Erythroblast (primary cell): ENCODE measurements at regions not wholly inside any gene's neighbourhood (a gene's known extent, or its start where the extent isn't known, plus 50 kb on each side); places are given as distances from the start of the nearest gene placed in this dataset.

Experiments used
- DNase-seq, 2 experiments: peaks; one replicate each; lab custom pipeline; 2025; lab: John Stamatoyannopoulos, UW
- GATA1 ChIP-seq: IDR thresholded peaks from 2 replicates; pipeline ENCODE4 v1.6.1; 2011; ENCODE audit warnings: low read depth, mild to moderate bottlenecking, control low read depth, low read length, moderate library complexity
- POLR2A ChIP-seq: IDR thresholded peaks from 2 replicates; pipeline ENCODE4 v1.6.1; 2011; ENCODE audit warnings: mild to moderate bottlenecking, low read length

DNA sequence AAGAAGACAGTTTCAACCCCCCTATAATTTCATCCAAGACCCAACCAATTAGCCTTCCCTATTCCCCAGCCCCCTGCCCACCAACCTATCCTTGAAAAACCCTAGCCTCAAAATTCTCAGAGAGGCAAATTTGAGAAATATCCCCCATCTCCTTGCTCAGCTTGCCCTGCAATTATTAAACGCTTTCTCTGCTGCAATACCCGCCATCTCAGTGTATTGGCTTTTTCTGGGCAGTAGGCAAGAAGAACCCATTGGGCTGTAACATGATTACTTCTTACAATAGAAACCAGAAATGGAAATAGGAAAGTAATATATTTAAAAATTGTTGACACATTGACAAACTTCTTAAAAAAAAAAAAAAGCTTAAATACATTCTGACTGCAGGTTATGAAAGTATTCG is 140.6 kb upstream of the CCDC150 start:
- TF ChIP-seq GATA1, result no peak
- no peak for TF ChIP-seq POLR2A

DNA sequence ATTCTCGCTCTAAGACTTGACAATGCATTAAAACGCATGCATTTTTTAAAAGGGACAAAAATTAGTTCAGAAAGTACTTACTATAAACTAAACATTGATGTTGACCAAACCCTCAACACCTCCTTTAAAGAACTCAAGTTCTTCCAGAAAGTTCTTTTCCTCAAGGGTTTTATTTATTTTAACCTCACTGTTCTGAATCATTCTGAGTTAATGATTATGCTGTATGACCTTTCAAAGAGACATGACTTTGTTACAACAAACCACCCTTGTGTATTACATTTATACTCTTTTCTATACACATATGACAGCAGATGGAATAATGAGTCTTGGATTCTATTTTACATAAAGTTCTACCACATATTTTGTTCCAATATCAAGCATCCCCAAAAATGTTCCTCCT is 139.8 kb upstream of the CCDC150 start:
- TF ChIP-seq GATA1 (no peak), POLR2A (no peak)

More for the DNA sequence above, 140.6 kb upstream of the CCDC150 start:
- DNase-seq, result no peak

DNA sequence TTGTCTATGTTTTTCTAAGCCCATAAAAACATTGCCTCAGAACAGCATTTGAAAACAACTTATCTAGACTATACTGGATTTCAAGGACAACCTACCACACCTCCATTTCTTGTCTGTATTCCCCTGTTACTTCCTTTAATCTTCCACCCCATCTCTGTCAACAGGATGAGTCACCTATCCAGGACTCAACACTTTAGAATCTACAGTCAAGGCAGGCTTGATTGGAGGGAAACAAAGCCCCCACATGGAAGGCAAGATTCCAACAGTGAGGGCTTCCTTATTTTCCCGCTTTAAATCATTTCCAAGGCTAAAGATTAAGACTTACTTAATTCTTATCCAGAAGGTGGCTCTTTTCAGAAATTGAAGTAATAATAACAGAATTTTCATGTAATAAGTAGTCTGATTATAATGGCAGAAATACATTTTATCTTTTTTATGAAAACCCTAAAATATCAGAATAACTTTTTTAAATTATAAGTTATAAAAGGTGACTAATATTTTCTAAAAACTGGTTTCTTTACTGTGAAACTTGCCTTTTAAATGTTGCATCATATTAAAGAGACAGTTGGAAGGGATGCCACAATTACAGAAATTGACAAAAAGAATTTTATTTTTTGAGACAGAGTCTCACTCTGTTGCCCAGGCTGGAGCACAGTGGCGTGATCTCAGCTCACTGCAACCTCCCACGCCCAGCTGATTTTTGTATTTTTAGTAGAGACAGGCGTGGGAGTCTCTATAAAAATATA is 138.7 kb upstream of the CCDC150 start:
- TF ChIP-seq GATA1, result no peak
- no peak for TF ChIP-seq POLR2A
- no peak for DNase-seq

More for the DNA sequence above, 139.8 kb upstream of the CCDC150 start:
- DNase-seq, result no peak

DNA sequence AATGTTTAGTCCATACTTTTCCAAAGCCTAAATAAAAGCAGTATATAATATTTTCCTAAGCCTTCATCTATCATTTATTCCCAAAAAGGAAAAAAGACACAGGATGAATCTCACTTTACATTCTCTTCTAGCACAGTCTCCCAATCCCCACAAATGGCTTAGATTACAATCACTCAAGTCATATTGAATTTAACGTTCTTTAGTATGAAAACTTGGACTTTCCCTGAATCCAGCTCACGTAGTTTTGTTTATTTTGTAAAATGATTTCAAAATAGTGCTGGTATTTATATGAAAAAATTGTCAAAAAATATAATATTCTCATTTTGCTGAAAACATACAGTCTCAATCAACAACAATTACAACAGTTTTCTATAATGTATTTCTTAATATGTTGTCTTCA is 137.7 kb upstream of the CCDC150 start:
- no peak for TF ChIP-seq GATA1
- no peak for TF ChIP-seq POLR2A
- DNase-seq, result no peak

DNA sequence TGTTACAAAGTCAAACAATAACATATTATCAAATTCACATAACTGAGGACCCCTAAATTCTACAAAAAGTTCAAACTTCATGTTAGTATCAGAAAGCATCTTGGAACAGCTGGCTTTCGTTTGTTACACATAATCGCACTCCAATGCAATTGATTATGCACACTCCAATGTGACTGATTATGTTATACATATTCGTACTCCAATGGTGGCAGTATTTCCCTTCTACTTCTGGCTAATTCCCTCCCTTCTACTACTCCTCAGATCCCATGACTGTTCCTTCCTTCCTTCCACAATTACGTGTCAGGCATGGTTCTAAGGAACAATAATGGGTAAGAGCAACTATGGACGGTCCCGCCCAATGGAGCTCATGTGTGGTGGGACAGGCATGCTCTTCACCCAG is 137.1 kb upstream of the CCDC150 start:
- TF ChIP-seq GATA1 (no peak), POLR2A (no peak)
- no peak for DNase-seq

DNA sequence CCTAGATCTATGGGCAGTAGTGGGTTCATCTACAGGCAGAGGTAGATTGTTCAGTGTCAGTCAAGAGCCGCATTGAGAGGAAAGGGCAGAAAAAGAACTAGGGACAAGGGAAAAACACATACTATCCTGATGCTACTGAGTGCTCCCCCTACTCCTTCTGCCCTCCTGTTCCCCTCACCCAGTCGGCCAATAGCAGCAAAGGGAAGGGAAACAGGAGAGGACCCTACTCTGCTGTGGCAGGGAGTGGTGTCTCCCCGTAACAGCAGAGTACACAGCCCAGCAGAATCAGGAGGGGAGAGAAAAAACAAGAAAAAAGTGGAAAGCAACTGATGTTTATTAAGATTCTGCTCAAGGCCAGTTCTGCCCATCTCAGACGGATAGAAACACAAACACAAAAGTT is 136.1 kb upstream of the CCDC150 start:
- DNase-seq, result no peak

DNA sequence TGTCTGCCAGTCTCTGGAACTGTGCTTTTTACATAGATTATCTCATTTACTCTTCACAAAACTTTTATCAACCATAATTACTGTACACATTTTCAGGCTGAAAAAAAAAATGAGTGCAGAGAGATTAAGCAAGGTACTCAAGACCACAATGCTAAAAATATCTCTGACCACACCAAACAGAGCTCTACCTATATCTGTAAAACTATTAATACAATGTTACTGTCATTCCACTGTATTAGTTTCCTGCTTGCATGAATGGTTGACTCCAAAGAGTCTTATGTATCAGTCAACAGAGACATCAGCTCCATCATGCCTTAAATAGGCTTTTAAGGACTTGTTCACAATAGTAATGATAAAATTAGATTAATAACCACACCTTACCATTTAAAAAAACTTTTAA is 134.7 kb upstream of the CCDC150 start:
- no peak for DNase-seq
- TF ChIP-seq GATA1 (no peak), POLR2A (no peak)

More for the DNA sequence above, 136.1 kb upstream of the CCDC150 start:
- TF ChIP-seq POLR2A (no peak), GATA1 (no peak)

DNA sequence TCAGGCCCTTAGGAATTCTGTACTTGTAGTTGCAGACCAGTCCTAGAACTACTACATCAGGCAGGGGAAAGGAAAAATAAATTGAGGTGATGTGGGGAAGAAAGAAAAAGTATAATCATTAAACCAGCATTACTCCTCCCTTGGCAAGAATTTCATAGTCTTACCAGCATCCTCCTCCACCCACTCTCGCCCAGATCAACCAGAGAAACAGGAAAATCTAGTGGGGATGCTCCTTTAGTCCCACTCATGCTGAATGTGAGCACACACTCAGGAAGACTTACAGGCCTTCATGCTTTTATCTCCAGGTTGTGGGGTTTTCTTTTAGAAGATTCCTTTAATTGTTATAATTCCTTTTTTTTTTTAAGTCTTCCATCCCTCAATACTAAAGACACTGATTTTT is 129.3 kb upstream of the CCDC150 start:
- TF ChIP-seq GATA1, result no peak
- TF ChIP-seq POLR2A, result no peak
- no peak for DNase-seq

DNA sequence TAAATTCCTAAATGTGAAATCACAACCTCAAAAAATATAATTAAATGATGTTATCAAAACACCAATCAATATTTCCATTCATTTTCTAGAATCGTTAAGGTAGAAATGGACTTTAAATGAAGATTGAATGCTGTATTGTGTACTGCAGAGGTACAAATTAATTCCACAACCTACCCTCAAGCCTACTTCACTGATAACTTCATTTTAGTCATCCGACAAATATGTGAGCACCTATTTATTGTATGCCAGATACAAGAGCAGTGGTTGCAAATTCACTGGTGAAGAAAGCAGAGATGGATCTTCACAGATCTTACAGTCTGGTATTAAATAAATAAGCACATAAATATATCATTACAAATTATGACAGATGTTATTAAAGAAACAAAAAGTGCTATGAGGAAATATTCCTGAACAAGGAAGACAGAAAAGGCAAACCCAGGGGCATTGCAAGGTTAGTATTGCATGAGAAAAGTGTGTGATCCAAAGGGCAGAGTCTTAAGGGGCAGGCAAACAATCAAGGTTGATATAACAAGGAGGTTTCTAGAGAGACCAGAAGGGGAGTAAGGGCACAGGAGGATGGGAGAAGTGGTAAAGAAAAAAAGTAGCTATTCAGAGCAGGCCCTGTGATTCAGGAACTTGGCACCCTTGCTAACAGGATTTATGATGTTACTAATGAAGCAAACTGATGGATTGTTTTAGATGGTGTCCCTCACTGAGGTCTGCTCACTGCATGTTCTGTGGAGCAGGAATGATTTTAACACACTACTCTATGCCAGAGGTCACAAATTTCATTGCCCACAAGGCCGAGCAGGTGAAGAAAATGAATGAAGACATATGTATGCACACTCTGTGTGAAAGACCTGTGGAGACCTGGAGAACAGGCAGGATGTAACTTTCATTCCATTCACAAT is 128.0 kb upstream of the CCDC150 start:
- TF ChIP-seq GATA1, result no peak
- TF ChIP-seq POLR2A, result no peak
- DNase-seq, result no peak

DNA sequence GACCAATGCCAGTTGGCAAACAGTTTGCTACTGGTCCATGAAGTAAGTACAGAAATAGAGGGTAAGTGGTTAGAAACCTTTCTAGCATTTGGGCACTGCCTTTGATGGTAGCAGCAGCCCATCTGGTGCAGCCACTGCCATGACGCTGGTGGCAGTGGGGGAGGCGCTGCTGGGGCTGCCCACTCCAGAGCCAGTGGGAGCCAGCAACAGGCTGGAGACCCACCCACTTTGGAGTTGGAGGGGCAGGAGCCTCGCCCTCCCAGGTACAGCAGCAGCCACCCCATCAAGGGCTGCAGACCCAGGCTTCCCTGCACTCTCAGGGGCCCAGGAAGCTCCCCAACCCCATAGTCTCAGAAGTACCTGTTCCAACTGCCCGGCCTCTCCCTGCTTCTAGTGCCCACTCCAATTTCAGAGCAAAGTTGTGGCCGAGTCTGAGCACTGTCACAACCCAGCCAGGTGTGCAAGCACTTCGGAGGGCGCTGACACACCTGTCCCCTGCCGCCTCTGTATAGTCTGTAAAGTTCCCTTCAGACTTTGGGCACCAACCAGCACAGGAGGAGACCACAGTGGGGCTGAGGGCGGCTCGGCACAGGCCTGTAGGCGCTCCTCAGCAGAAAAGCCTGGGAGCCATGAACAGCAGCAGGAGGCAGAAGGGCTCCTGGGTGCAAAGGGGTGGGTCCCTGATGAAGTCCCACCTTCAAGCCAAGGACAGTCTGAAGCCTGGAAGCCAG is 125.6 kb upstream of the CCDC150 start:
- no peak for TF ChIP-seq POLR2A
- TF ChIP-seq GATA1, result no peak
- DNase-seq, result no peak

DNA sequence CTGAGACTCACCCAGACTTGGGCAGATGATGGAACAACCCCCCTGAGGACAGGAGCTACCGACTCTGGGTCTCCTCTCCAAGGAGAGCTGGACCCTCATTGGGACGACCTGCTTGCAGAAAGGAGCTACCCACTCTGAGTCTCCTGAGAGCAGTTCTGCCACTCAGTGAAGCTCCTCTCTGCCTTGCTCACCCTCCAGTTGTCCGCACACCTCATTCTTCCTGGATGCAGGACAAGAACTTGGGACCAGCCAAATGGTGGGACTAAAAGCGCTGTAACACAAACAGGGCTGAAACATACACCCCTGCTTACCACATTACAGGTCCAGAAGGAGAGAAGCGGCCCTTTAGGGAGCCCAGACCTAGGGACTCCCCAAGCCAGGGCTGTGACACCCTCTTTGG is 124.9 kb upstream of the CCDC150 start:
- TF ChIP-seq POLR2A, result no peak
- no peak for TF ChIP-seq GATA1

DNA sequence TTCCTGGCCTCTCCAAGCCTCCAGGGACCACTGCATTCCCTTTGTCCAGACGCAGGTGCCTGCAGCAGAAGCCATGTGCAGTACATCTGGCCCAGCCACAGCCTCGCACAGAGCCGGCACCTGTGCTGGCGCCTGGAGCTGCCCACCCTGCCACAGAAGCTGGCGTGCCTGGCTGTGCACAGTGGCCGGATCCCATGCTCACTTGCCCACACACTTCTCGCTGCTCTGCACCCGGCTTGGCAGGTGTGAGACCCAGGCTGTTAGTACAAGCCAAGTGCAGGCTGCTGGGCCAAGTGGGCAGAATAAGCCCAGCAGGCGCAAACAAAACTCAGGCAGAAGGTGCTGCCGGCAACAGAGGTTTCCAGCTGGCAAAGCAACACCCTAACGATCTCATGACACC is 124.5 kb upstream of the CCDC150 start:
- TF ChIP-seq GATA1 (no peak), POLR2A (no peak)
- no peak for DNase-seq

More for the DNA sequence above, 124.9 kb upstream of the CCDC150 start:
- no peak for DNase-seq

DNA sequence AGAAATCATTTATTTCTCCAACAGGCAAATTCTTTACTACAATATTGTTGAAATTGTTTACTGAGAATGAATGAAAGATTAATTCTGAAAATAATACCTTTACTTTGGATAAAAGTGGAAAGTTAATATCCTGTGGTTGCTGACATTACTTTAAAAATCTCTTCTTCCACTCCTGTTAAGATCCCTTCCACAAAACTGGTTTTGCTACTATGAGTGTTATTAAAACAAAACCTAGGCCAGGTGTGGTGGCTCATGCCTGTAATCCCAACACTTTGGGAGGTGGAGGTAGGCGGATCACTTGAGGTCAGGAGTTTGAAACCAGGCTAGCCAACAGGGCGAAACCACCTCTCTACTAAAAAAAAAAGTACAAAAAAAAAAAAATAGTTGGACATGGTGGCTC is 123.9 kb upstream of the CCDC150 start:
- DNase-seq, result no peak
- no peak for TF ChIP-seq POLR2A
- no peak for TF ChIP-seq GATA1

DNA sequence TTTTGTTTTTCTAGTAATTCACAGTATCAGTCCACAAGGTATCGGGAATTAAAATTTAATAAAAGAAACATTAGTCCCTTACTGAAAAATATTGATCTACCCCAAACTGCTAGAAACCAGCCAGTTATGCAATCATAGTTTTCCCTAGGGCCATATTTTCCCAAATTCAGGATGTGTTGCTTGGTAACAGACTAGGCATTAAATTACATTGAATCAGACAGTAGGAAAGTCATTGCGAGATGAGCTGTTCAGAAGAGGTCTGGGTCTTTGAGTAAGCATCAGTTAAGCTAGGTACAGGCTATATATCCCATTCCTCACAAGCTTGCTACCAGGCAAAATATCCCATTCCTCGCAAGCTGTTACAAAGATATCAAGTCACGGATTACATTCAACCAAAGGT is 123.0 kb upstream of the CCDC150 start:
- TF ChIP-seq POLR2A (no peak), GATA1 (no peak)
- DNase-seq, result no peak
